ENCODE measurements at regions not wholly inside any gene's neighbourhood (a gene's known extent, or its start where the extent isn't known, plus 50 kb on each side); places are given as distances from the start of the nearest gene placed in this dataset.

DNA sequence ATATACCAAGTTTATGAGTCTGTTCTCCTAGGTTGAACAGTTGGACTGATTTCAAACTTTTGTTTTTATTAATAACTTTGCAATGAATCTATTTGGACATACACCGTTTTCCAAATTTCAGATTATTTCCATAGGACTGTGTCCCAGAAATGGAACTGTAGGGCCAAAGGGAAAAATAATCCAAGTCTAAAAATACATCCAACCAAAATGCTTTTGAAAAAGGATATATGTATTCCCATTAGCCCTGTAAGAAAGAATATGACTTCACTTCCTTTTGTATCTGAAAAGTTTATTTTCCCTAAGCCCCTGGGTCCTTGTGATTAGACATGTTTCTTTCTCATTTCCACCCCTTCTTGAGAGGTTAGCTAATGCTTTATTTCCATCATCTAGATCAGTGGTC, 434.2 kb upstream of the MKI67 start:
- Histone ChIP-seq H3K9ac (ENCODE audit: low read length) (no peak overlapping the region), H3K9me2 (ENCODE audit: low read depth, low read length) (no peaks in the 10 kb centered on the region), H3K36me3 (ENCODE audit: insufficient read depth, low read length) (no peaks in the 10 kb centered on the region), H3F3A (ENCODE audit: insufficient read depth, low read length) (no peaks in the 10 kb centered on the region), H4K20me1 (ENCODE audit: insufficient read depth, low read length) (no peaks in the 10 kb centered on the region), H3K79me2 (ENCODE audit: insufficient read depth, low read length) (no peaks in the 10 kb centered on the region), H2AFZ (ENCODE audit: low read length) (no peak overlapping the region), H3K4me2 (ENCODE audit: low read length) (no peak overlapping the region), H3K4me3 (ENCODE audit: low read depth, low read length, poor library complexity, severe bottlenecking) (no peak overlapping the region), H3K27ac (ENCODE audit: low read depth, low read length, poor library complexity, severe bottlenecking) (no peak overlapping the region), H3K27me3 (ENCODE audit: insufficient read depth, low read length) (0 out of 2 replicates have a peak, but pooled peaks cover under 1% of the 10 kb centered on the region), H3K4me1 (ENCODE audit: insufficient read depth, low read length, severe bottlenecking) (no peaks in the 10 kb centered on the region), H3K9me3 (ENCODE audit: low read length) (no peaks in the 10 kb centered on the region)
- no peak for TF ChIP-seq EZH2 (IDR thresholded peaks at IDR 0.05; ENCODE audit: borderline replicate concordance, low read length)
- TF ChIP-seq CTCF (IDR thresholded peaks at IDR 0.05; ENCODE audit: low read length), result no peak

DNA sequence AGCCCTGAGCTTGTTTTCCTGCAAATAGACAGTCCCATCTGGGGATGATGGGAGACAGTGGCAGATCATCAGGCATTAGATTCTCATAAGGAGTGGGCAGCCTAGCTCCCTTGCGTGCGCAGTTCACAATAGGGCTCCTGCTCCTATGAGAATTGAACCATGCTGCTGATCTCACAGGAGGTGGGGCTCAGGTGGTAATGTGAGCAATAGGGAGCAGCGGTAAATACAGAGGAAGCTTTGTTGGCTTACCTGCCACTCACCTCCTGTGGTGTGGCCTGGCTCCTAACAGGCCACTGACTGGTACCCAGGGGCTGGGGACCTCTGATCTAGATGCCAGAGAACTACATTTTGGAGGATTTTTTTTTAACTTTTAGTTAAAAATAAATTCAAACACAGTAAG, 434.8 kb upstream of the MKI67 start:
- H3K27ac ChIP-seq (ENCODE audit: low read depth, low read length, poor library complexity, severe bottlenecking), result no peak overlapping the region
- no peaks in the 10 kb centered on the region for H3F3A ChIP-seq (ENCODE audit: insufficient read depth, low read length)
- H3K4me2 ChIP-seq (ENCODE audit: low read length), result no peak overlapping the region
- H3K4me3 ChIP-seq (ENCODE audit: low read depth, low read length, poor library complexity, severe bottlenecking), result no peak overlapping the region
- no peaks in the 10 kb centered on the region for H3K79me2 ChIP-seq (ENCODE audit: insufficient read depth, low read length)
- H3K9ac ChIP-seq (ENCODE audit: low read length), result no peak overlapping the region
- no peaks in the 10 kb centered on the region for H3K36me3 ChIP-seq (ENCODE audit: insufficient read depth, low read length)
- H3K9me2 ChIP-seq (ENCODE audit: low read depth, low read length), result no peaks in the 10 kb centered on the region
- no peaks in the 10 kb centered on the region for H4K20me1 ChIP-seq (ENCODE audit: insufficient read depth, low read length)
- H3K27me3 ChIP-seq (ENCODE audit: insufficient read depth, low read length), result 0 out of 2 replicates have a peak, but pooled peaks cover 3% of the 10 kb centered on the region
- H3K4me1 ChIP-seq (ENCODE audit: insufficient read depth, low read length, severe bottlenecking), result no peaks in the 10 kb centered on the region
- no peaks in the 10 kb centered on the region for H3K9me3 ChIP-seq (ENCODE audit: low read length)
- H2AFZ ChIP-seq (ENCODE audit: low read length), result no peak overlapping the region
- TF ChIP-seq EZH2 (IDR thresholded peaks at IDR 0.05; ENCODE audit: borderline replicate concordance, low read length) (no peak), CTCF (IDR thresholded peaks at IDR 0.05; ENCODE audit: low read length) (no peak)

DNA sequence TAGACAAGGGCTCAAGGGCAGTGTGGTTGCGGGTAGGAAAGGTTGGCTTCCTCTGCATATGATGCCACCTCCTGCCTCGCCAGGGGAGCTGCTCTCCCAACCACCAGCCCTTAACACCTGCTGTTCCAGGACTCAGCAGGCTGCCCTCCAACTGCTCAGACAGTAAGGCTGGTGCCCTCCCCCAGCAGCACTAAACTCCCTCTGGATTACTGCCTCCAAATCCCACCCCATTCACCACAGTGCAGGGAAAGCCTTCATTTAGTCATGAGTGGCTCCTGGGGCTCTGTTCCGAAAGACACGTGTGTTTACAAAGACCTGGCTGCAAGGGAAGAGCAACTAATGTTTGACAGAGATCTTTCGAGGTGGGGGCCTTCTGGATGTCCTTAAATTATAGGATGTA, 437.2 kb upstream of the MKI67 start:
- Histone ChIP-seq H3K4me2 (ENCODE audit: low read length) (no peak overlapping the region), H3K9me3 (ENCODE audit: low read length) (no peaks in the 10 kb centered on the region), H3K9me2 (ENCODE audit: low read depth, low read length) (no peaks in the 10 kb centered on the region), H3K4me1 (ENCODE audit: insufficient read depth, low read length, severe bottlenecking) (no peaks in the 10 kb centered on the region), H4K20me1 (ENCODE audit: insufficient read depth, low read length) (no peaks in the 10 kb centered on the region), H3K79me2 (ENCODE audit: insufficient read depth, low read length) (no peaks in the 10 kb centered on the region), H3K27me3 (ENCODE audit: insufficient read depth, low read length) (0 out of 2 replicates have a peak, but pooled peaks cover 3% of the 10 kb centered on the region), H2AFZ (ENCODE audit: low read length) (no peak overlapping the region), H3K4me3 (ENCODE audit: low read depth, low read length, poor library complexity, severe bottlenecking) (no peak overlapping the region), H3F3A (ENCODE audit: insufficient read depth, low read length) (no peaks in the 10 kb centered on the region), H3K27ac (ENCODE audit: low read depth, low read length, poor library complexity, severe bottlenecking) (no peak overlapping the region), H3K36me3 (ENCODE audit: insufficient read depth, low read length) (no peaks in the 10 kb centered on the region), H3K9ac (ENCODE audit: low read length) (no peak overlapping the region)
- no peak for TF ChIP-seq EZH2 (IDR thresholded peaks at IDR 0.05; ENCODE audit: borderline replicate concordance, low read length)
- no peak for TF ChIP-seq CTCF (IDR thresholded peaks at IDR 0.05; ENCODE audit: low read length)
